ENCODE measurements at regions not wholly inside any gene's neighbourhood (a gene's known extent, or its start where the extent isn't known, plus 50 kb on each side); places are given as distances from the start of the nearest gene placed in this dataset.

DNA sequence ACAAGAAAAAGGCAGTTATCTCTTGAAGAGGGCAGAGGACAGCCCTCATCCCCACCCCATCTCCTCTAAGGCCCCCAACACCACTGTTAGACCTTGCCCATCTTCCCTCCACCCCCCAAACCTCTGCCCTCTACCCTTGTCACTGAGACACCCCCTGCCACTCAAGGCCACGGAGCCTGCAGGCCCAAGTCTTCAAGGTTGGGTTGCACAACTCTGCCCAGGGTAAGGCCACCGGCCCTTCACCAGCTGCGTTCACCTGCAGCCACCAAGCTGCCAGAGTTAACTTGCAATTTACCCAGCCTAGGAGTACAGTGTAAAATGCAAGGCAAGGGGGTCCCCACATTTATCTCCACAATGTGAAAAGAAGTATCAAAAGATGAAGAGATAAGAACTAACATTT, 128.7 kb upstream of the PKDCC start:
- 95% methylated on average over 3 of the region's 3 CpGs for WGBS

GRCh38 chr2:41920181-41920580, 127.6 kb upstream of the PKDCC start:
- no peaks in the 10 kb centered on the region for H3K4me1 ChIP-seq (ENCODE audit: control insufficient read depth in 4 of 4, insufficient read depth in 4 of 4, low read length in 3 of 4)
- no peaks in the 10 kb centered on the region for H3K36me3 ChIP-seq (ENCODE audit: control insufficient read depth in 4 of 4, insufficient read depth in 3 of 4, low read depth in 1 of 4, low read length in 3 of 4)
- H3K9ac ChIP-seq (ENCODE audit: low read depth in 1 of 2, low read length in 2 of 2): no peak overlapping the region
- no peak for DNase-seq (ENCODE audit: low spot score)
- no peaks in the 10 kb centered on the region for H3K27me3 ChIP-seq (ENCODE audit: control insufficient read depth in 4 of 4, insufficient read depth in 4 of 4, low read length in 3 of 4)
- H3K4me3 ChIP-seq (ENCODE audit: low read depth in 1 of 3, low read length in 3 of 3): no peak overlapping the region
- H3K27ac ChIP-seq (ENCODE audit: low read depth in 1 of 2, low read length in 2 of 2): no peak overlapping the region
- no peak for TF ChIP-seq REST (IDR thresholded peaks at IDR 0.05)
- TF ChIP-seq TAF1 (conservative IDR thresholded peaks at IDR 0.05): no peak
- no peak for TF ChIP-seq MAX (IDR thresholded peaks at IDR 0.05)
- no peak for TF ChIP-seq YY1 (IDR thresholded peaks at IDR 0.05)
- TF ChIP-seq NR2F2 (IDR thresholded peaks at IDR 0.05): no peak
- no peak for TF ChIP-seq GABPA (IDR thresholded peaks at IDR 0.05 in 1 of 2, conservative IDR thresholded peaks at IDR 0.05 in 1 of 2)
- TF ChIP-seq ATF3 (IDR thresholded peaks at IDR 0.05): no peak
- no peak for TF ChIP-seq JUND (IDR thresholded peaks at IDR 0.05)
- H3K9me3 ChIP-seq (ENCODE audit: control insufficient read depth in 4 of 4, low read length in 3 of 4): peaks cover 0 to 3% (median 0%) of the 10 kb centered on the region in 4 donors
- 90% methylated on average over 3 of the region's 3 CpGs for WGBS

More for the DNA sequence above, 128.7 kb upstream of the PKDCC start:
- H3K9me3 ChIP-seq (ENCODE audit: control insufficient read depth in 4 of 4, low read length in 3 of 4): peaks cover 0 to 3% (median 0%) of the 10 kb centered on the region in 4 donors
- no peaks in the 10 kb centered on the region for H3K4me1 ChIP-seq (ENCODE audit: control insufficient read depth in 4 of 4, insufficient read depth in 4 of 4, low read length in 3 of 4)
- no peak overlapping the region for H3K9ac ChIP-seq (ENCODE audit: low read depth in 1 of 2, low read length in 2 of 2)
- H3K36me3 ChIP-seq (ENCODE audit: control insufficient read depth in 4 of 4, insufficient read depth in 3 of 4, low read depth in 1 of 4, low read length in 3 of 4): no peaks in the 10 kb centered on the region
- no peak for TF ChIP-seq NR2F2 (IDR thresholded peaks at IDR 0.05)
- TF ChIP-seq SP1 (IDR thresholded peaks at IDR 0.05): no peak
- no peak for TF ChIP-seq MAX (IDR thresholded peaks at IDR 0.05)
- TF ChIP-seq JUND (IDR thresholded peaks at IDR 0.05): no peak
- no peak for TF ChIP-seq RAD21 (IDR thresholded peaks at IDR 0.05)
- TF ChIP-seq, protein P1, sequence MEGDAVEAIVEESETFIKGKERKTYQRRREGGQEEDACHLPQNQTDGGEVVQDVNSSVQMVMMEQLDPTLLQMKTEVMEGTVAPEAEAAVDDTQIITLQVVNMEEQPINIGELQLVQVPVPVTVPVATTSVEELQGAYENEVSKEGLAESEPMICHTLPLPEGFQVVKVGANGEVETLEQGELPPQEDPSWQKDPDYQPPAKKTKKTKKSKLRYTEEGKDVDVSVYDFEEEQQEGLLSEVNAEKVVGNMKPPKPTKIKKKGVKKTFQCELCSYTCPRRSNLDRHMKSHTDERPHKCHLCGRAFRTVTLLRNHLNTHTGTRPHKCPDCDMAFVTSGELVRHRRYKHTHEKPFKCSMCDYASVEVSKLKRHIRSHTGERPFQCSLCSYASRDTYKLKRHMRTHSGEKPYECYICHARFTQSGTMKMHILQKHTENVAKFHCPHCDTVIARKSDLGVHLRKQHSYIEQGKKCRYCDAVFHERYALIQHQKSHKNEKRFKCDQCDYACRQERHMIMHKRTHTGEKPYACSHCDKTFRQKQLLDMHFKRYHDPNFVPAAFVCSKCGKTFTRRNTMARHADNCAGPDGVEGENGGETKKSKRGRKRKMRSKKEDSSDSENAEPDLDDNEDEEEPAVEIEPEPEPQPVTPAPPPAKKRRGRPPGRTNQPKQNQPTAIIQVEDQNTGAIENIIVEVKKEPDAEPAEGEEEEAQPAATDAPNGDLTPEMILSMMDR (IDR thresholded peaks at IDR 0.05; ENCODE audit: low read depth, low read length, missing input control): no peak
- TF ChIP-seq TAF1 (conservative IDR thresholded peaks at IDR 0.05): no peak
- no peak for TF ChIP-seq EGR1 (IDR thresholded peaks at IDR 0.05; ENCODE audit: low read depth in 2 of 2)
- no peak for TF ChIP-seq FOXA2 (IDR thresholded peaks at IDR 0.05)
- TF ChIP-seq FOXA1 (IDR thresholded peaks at IDR 0.05): no peak
- TF ChIP-seq ATF3 (IDR thresholded peaks at IDR 0.05): no peak
- no peak for TF ChIP-seq RXRA (IDR thresholded peaks at IDR 0.05)
- no peak for TF ChIP-seq REST (IDR thresholded peaks at IDR 0.05)
- no peak for TF ChIP-seq HNF4A (conservative IDR thresholded peaks at IDR 0.05)
- H3K27me3 ChIP-seq (ENCODE audit: control insufficient read depth in 4 of 4, insufficient read depth in 4 of 4, low read length in 3 of 4): no peaks in the 10 kb centered on the region
- H3K27ac ChIP-seq (ENCODE audit: low read depth in 1 of 2, low read length in 2 of 2): no peak overlapping the region
- H3K4me3 ChIP-seq (ENCODE audit: low read depth in 1 of 3, low read length in 3 of 3): no peak overlapping the region
- no peak for DNase-seq (ENCODE audit: low spot score)
